UCSD-AML1 (cell line): ENCODE measurements at regions not wholly inside any gene's neighbourhood (a gene's known extent, or its start where the extent isn't known, plus 50 kb on each side); places are given as distances from the start of the nearest gene placed in this dataset.
"Not testable (repeated sequence)": the region's sequence is repeated elsewhere in the genome, so short reads cannot be mapped to it uniquely, and the experiment has no call there.

Experiments
- DNase-seq: peaks from one replicate; lab custom pipeline; 2025; ENCODE audit not compliant: unreplicated experiment; lab: John Stamatoyannopoulos, UW

DNA sequence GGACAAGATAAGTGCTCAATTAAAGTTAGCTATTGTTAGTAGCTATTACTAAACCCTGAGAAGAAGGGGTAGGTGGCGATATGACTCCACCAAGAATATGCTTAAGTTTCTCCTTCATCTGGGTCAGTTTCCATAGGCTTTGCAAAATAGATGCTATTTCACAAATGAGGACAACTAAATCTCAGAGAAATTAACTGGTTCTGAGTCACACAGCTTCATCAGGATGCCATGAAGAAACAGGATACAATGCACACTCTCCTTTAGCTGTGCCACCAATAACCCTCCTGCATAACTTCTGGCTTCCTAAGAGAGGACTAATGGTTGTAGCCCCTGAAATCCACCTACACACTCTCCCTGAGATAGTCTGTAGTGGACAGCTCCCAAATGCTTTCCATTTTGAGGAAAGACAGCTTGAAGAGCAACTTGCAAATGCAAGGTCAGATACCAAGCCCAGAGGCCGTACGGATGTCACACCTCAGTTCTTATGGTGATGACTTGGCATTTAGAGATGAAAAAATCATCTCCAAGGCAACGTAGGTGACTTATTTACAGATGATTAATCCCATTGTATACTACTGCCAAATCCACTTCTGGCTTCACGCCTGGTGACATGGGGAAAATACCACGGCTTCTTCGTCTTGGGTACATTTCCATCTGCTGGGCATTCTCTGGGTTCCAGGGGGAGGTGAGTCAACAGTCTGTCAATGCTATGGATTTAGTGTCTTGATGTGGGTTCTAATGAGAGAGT lies 251.4 kb upstream of the IL12B start:
- DNase-seq: no peak

GRCh38 chr5:159582756-159583541 lies 252.7 kb upstream of the IL12B start:
- no peak for DNase-seq

DNA sequence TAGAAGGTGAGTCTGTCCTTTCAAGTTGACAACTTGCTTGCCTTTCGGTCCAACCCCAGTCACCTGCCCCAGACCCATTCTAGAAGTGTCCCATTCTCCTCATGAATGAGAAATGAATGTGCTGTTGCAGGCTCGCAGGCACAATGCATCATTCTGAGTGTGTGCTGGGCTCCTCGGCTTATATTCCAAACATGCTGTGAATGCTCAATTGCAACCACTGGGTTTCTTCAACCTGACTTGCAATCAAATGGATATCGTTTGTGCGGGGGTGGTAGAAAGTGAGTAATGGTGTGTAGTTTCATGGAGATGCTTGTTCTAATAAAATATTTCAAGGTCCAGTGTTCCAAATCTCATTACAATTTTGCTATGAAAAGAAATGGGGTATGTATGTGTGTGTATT lies 256.6 kb upstream of the IL12B start:
- no peak for DNase-seq

DNA sequence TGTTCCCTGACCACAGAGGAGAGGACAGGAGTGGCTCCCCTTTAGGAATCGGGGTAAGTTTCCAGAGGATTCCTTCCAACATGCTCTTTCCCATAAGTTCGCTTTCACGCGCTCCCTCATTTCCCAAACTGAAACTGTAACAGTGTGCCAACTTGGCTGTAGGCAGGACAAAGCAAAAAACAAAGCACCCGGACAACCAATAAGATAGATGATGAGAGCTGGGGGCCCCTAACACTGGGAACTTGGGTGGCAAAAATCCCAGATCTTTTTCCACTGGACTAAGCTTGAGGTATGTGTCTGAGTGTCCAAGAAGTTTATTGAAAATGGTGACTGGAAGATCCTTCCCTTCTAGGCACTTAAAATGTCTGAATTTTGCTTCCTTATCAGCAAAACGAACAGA lies 258.7 kb upstream of the IL12B start:
- DNase-seq: no peak

GRCh38 chr5:159593518-159594073 lies 263.3 kb upstream of the IL12B start:
- no peak for DNase-seq

GRCh38 chr5:159595561-159595960 lies 265.3 kb upstream of the IL12B start:
- not testable (repeated sequence) for DNase-seq

DNA sequence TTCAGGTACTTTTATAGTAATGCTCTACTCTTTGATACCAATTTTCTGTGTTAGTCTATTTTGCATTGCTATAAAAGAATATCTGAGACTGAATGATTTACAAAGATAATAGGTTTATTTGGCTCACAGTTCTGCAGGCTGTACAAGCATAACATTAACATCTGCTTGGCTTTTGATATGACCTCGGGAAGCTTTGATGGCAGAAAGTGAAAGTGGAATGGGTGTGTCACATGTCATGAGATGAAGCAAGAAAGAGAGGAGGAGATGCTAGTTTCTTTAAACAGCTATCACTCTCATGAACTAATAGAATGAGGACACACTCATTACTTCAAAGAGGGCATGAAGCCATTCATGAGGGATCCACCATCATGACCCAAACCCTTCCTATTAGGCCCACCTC lies 270.9 kb upstream of the IL12B start:
- no peak for DNase-seq

GRCh38 chr5:159602434-159602833 lies 272.1 kb upstream of the IL12B start:
- no peak for DNase-seq

DNA sequence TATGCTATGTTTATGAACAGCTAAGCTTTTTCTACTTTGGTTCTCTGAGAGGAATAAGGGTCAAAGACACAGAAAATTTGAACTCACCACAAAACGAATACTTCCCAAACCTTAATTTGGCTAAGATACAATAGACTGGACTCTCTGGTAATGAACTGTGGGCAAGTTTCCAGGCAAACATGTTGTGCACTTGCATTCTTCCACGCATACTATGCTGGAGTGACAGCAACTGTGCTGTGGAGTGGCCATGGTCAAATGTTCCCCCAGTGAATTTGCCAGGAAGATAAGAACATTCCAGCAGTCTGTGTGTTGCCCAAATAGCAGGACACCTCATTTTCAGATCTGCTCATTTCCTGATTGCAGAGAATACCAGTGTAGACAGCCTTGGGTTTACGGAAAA lies 275.3 kb upstream of the IL12B start:
- DNase-seq: no peak

GRCh38 chr5:159609359-159609758 lies 279.1 kb upstream of the IL12B start:
- DNase-seq: no peak

DNA sequence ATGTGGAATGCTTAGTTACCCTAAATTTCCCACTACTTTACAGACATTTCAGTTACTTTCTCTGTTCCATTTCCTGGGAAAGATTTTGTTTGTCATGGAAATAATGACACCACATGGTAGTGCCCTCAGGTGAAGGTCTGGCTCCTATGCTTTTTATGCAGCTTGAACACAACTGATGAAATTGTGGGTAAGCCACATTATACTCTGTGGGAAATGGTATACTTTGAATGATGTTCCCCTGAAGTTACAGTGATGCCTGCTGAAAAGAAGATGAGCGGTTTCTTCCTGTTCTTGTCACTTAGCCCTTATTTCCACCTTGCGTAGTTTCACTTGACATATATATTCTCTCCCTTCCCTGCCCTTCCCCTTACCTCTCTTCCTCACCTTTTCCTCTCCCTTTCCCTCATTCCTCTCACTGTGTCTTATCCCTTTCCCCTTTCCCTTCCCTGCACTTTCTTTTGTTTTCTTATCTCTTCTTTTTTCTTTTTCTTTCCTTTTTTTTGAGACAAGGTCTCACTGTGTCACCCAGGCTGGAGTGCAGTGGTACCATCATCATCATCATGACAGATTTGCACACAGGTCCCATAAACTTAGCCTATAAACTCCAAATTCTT lies 280.8 kb upstream of the IL12B start:
- DNase-seq: no peak

- no peak for DNase-seq
These were observed 286.7 kb upstream of the IL12B start for GRCh38 chr5:159616952-159617351.

DNA sequence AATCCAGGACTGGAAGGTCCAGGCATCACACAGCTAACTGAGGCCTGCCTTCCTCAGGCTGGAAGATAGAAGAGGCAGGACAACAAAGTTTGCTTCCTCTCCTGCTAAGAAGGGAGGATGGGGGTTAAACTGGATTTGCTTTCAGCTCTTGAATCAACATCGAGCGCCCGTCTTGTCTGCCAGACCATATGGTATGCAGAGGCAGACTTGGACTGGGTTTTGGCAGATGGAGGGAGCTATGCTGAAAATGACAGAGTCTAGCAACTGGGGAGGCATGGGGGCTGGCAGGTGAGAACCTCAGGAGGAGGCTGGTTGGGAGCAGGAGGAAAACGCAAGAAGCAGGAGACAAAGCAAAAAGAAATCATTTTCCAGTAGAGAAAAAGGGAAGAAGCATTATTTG lies 289.5 kb upstream of the IL12B start:
- no peak for DNase-seq

GRCh38 chr5:159620853-159621540 lies 290.7 kb upstream of the IL12B start:
- DNase-seq: no peak

DNA sequence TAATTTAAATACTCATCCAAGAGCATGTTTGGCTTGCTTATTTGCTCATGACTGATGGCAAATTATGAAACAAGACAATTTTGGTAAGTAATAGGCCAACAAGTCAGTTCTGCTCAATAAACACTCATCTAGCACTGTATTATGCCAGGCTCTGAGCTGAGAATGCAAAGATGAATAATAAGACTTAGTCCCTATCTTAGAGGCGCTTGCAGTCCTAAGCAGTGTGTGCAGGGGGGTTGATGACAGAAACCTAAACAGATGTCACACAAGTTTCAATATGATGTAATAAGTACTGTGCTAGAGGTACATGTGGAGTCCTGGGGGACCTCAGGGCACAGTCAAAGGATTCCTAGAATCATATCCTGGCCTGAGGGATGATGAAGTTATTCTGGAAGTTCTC lies 287.6 kb upstream of the ADRA1B start:
- DNase-seq: no peak

DNA sequence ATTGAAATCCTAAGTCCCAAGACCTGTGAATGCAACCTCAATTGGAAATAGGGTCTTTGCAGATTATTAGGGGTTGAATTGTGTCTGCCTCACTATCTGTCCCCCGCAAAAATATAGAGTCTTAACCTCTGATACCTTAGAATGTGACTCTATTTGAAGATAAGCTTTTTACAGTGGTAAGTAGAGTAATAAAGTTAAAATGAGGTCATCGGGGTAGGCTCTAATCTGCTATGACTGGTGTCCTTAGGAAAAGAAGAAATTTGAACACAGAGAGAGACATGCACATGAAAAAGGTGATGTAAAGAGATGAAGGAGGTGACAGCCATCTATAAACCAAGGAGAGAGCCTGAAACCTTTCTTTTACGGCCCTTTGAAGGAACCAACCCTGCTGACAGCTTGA lies 287.1 kb upstream of the ADRA1B start:
- DNase-seq: no peak

DNA sequence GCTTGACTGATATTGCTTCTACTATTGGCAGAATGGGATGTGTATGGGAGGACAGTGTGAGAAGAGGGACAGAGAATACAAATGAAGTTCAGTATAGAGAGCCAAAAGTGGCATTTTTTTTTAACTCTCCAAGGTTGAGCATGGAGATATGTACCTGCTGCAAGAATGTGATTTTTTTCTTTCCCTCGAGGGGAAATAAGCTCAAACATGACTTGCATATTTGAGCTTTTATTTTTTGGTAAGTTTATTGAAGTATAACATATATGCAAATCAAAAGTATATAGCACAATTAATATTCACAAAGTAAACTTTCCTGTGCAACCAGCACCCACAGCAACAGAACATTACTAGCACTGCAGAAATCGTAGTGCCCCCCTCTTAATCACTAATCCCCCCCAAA lies 285.7 kb upstream of the ADRA1B start:
- DNase-seq: no peak

DNA sequence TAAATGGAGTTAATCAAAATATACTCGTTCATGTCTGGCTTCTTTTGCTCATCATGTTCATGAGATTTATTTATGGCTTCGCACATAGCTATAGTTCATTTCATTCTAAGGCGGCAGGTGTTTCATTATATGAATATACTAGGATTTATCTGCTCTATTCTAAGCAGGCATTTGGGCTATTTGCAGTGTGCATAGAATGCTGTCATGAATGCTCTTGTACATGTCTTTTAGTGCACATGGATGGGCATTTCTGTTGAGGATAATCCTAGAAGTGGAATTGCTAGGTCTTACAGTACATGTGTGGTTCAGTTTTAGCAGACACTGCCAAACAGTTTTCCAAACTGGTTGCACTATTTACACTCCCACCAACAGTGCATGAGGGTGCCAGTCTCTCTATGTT lies 285.3 kb upstream of the ADRA1B start:
- DNase-seq: no peak

- no peak for DNase-seq
These were observed 283.4 kb upstream of the ADRA1B start for GRCh38 chr5:159632866-159633265.

DNA sequence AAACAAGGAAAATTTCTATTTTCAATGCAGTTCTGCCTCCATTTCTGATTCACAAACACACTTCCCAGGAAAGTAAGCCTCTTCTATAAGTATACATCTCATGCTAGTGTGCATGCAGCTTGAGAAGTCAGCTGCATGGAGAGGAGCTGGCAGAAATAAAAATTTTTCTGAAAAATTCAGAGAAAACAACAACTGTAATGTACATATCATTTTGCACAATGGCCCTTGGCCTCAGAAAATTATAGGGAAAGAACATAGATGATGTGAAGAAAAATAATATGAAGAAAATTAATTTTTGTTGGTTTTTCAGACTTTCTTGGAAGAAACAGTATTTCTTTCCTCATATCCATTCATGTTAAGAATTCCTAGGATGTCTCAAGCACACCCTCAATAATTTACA lies 277.8 kb upstream of the ADRA1B start:
- no peak for DNase-seq

GRCh38 chr5:159638954-159639559 lies 277.2 kb upstream of the ADRA1B start:
- no peak for DNase-seq
